ENCODE measurements at regions not wholly inside any gene's neighbourhood (a gene's known extent, or its start where the extent isn't known, plus 50 kb on each side); places are given as distances from the start of the nearest gene placed in this dataset.

DNA sequence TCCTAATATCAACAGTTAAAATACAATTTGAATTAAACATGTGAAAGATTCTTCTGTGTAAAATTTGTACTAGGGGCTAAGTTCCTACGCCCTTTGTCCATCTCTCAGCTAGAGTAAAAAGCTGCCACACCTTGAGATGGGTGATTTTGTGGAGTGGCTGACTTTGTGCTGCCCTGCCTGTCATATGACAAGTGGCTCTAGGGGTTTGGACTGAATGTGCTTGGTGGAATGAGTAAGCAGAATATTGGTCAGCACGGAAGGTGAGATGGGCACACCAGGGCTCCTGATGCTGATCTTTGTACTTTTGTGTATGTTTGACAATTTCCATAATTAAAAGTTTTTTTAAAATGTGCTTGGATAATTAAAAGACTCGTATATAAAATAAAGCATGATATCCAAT is 133.6 kb upstream of the SLC45A1 start:
- TF ChIP-seq EP300 (conservative IDR thresholded peaks at IDR 0.05; ENCODE audit: poor library complexity, severe bottlenecking) (no peak), TAF1 (IDR thresholded peaks at IDR 0.05; ENCODE audit: low read depth) (no peak), EZH2 (IDR thresholded peaks at IDR 0.05; ENCODE audit: borderline replicate concordance, insufficient read depth, low read length, poor library complexity, severe bottlenecking) (no peak), POLR2AphosphoS5 (IDR thresholded peaks at IDR 0.05) (no peak), RAD21 (conservative IDR thresholded peaks at IDR 0.05) (no peak), MXI1 (conservative IDR thresholded peaks at IDR 0.05; ENCODE audit: poor library complexity, severe bottlenecking) (no peak), SMC3 (conservative IDR thresholded peaks at IDR 0.05; ENCODE audit: poor library complexity) (no peak)
- TF ChIP-seq, protein P1, sequence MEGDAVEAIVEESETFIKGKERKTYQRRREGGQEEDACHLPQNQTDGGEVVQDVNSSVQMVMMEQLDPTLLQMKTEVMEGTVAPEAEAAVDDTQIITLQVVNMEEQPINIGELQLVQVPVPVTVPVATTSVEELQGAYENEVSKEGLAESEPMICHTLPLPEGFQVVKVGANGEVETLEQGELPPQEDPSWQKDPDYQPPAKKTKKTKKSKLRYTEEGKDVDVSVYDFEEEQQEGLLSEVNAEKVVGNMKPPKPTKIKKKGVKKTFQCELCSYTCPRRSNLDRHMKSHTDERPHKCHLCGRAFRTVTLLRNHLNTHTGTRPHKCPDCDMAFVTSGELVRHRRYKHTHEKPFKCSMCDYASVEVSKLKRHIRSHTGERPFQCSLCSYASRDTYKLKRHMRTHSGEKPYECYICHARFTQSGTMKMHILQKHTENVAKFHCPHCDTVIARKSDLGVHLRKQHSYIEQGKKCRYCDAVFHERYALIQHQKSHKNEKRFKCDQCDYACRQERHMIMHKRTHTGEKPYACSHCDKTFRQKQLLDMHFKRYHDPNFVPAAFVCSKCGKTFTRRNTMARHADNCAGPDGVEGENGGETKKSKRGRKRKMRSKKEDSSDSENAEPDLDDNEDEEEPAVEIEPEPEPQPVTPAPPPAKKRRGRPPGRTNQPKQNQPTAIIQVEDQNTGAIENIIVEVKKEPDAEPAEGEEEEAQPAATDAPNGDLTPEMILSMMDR (IDR thresholded peaks at IDR 0.05; ENCODE audit: poor library complexity, severe bottlenecking): no peak
- TF ChIP-seq, protein P2, sequence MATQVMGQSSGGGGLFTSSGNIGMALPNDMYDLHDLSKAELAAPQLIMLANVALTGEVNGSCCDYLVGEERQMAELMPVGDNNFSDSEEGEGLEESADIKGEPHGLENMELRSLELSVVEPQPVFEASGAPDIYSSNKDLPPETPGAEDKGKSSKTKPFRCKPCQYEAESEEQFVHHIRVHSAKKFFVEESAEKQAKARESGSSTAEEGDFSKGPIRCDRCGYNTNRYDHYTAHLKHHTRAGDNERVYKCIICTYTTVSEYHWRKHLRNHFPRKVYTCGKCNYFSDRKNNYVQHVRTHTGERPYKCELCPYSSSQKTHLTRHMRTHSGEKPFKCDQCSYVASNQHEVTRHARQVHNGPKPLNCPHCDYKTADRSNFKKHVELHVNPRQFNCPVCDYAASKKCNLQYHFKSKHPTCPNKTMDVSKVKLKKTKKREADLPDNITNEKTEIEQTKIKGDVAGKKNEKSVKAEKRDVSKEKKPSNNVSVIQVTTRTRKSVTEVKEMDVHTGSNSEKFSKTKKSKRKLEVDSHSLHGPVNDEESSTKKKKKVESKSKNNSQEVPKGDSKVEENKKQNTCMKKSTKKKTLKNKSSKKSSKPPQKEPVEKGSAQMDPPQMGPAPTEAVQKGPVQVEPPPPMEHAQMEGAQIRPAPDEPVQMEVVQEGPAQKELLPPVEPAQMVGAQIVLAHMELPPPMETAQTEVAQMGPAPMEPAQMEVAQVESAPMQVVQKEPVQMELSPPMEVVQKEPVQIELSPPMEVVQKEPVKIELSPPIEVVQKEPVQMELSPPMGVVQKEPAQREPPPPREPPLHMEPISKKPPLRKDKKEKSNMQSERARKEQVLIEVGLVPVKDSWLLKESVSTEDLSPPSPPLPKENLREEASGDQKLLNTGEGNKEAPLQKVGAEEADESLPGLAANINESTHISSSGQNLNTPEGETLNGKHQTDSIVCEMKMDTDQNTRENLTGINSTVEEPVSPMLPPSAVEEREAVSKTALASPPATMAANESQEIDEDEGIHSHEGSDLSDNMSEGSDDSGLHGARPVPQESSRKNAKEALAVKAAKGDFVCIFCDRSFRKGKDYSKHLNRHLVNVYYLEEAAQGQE (IDR thresholded peaks at IDR 0.05; ENCODE audit: borderline replicate concordance): no peak
- Histone ChIP-seq H3K9ac (ENCODE audit: low read length) (no peak overlapping the region), H3K27ac (ENCODE audit: low read length) (no peak overlapping the region), H3K36me3 (ENCODE audit: insufficient read depth, low read length) (no peaks in the 10 kb centered on the region), H4K20me1 (ENCODE audit: insufficient read depth) (no peaks in the 10 kb centered on the region), H3F3A (ENCODE audit: insufficient read depth, low read length, poor library complexity, severe bottlenecking) (no peaks in the 10 kb centered on the region), H3K4me2 (ENCODE audit: low read length) (no peak overlapping the region), H3K9me2 (ENCODE audit: insufficient read depth, low read length) (no peaks in the 10 kb centered on the region), H3K27me3 (ENCODE audit: insufficient read depth, low read depth, low read length) (no peaks in the 10 kb centered on the region), H3K79me2 (replicated peaks; ENCODE audit: insufficient read depth, low read length) (no peaks in the 10 kb centered on the region), H3K9me3 (ENCODE audit: low read length) (no peaks in the 10 kb centered on the region), H3K4me3 (ENCODE audit: low read length) (no peak overlapping the region), H2AFZ (ENCODE audit: low read depth, low read length) (no peak overlapping the region)

DNA sequence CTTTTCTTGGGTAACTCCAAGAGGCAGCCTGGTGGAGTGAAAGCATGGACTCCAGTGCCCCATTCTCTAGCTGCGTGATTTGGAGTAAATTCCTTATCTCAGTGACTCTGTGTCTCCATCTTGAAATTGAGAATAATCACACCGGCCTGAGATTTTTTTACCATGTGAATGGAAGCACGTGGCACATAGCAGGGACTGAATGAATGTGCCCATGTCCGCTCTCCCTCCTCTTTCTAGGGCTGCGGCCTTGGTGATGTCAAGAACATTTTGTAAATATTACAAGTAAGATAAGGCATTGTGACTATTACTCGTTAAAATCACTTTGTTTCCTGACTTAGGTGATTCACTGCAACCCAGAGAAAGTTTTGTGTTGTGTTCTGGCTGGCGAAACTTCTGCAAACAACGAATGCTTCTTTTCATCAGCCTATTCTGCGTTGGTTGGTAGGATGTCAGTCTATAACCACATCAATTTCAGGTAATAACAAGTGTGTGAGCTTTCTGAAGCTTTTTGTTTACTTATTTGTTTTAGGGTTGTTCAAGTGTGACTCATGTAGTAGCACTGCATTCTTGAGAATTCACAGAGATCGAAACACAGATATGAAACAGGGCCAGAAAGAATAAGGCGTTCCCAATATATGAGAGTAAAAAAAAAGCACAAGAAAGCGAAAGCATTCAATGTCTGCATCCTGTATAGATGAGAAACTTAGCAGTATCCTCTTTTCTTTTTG is 135.7 kb upstream of the SLC45A1 start:
- Histone ChIP-seq H3K36me3 (ENCODE audit: insufficient read depth, low read length) (no peaks in the 10 kb centered on the region), H3K4me3 (ENCODE audit: low read length) (no peak overlapping the region), H3F3A (ENCODE audit: insufficient read depth, low read length, poor library complexity, severe bottlenecking) (no peaks in the 10 kb centered on the region), H3K27me3 (ENCODE audit: insufficient read depth, low read depth, low read length) (no peaks in the 10 kb centered on the region), H3K9me3 (ENCODE audit: low read length) (no peaks in the 10 kb centered on the region), H3K4me2 (ENCODE audit: low read length) (no peak overlapping the region), H4K20me1 (ENCODE audit: insufficient read depth) (no peaks in the 10 kb centered on the region), H3K9me2 (ENCODE audit: insufficient read depth, low read length) (no peaks in the 10 kb centered on the region), H3K79me2 (replicated peaks; ENCODE audit: insufficient read depth, low read length) (no peaks in the 10 kb centered on the region), H3K27ac (ENCODE audit: low read length) (no peak overlapping the region), H3K9ac (ENCODE audit: low read length) (no peak overlapping the region), H2AFZ (ENCODE audit: low read depth, low read length) (no peak overlapping the region)
- no peak for TF ChIP-seq EZH2 (IDR thresholded peaks at IDR 0.05; ENCODE audit: borderline replicate concordance, insufficient read depth, low read length, poor library complexity, severe bottlenecking)
- TF ChIP-seq RAD21 (conservative IDR thresholded peaks at IDR 0.05): no peak
- TF ChIP-seq, protein P2 (IDR thresholded peaks at IDR 0.05; ENCODE audit: borderline replicate concordance): no peak
- no peak for TF ChIP-seq EP300 (conservative IDR thresholded peaks at IDR 0.05; ENCODE audit: poor library complexity, severe bottlenecking)
- TF ChIP-seq MXI1 (conservative IDR thresholded peaks at IDR 0.05; ENCODE audit: poor library complexity, severe bottlenecking): no peak
- no peak for TF ChIP-seq POLR2AphosphoS5 (IDR thresholded peaks at IDR 0.05)
- no peak for TF ChIP-seq SMC3 (conservative IDR thresholded peaks at IDR 0.05; ENCODE audit: poor library complexity)
- TF ChIP-seq, protein P1 (IDR thresholded peaks at IDR 0.05; ENCODE audit: poor library complexity, severe bottlenecking): no peak
- no peak for TF ChIP-seq TAF1 (IDR thresholded peaks at IDR 0.05; ENCODE audit: low read depth)
